GM12878 (cell line): ENCODE measurements at regions not wholly inside any gene's neighbourhood (a gene's known extent, or its start where the extent isn't known, plus 50 kb on each side); places are given as distances from the start of the nearest gene placed in this dataset.

Experiments used
- EZH2 ChIP-seq: IDR thresholded peaks from 2 replicates; pipeline ENCODE4 v1.6.1; 2012; ENCODE audit warnings: low read depth, mild to moderate bottlenecking, control low read depth, inconsistent platforms, low read length, borderline replicate concordance; ENCODE audit not compliant: control insufficient read depth
- TF ChIP-seq, protein P1 (sequence below), 3 experiments: IDR thresholded peaks in 2 of 3; conservative IDR thresholded peaks in 1 of 3; 2 replicates each; pipeline ENCODE4 v1.5.1; 2011; ENCODE audit warnings: low read depth in 3 of 3, low read length in 3 of 3, mild to moderate bottlenecking in 3 of 3, control low read depth in 2 of 3, moderate library complexity in 2 of 3, inconsistent platforms in 1 of 3, mixed read lengths in 1 of 3; ENCODE audit not compliant: control insufficient read depth in 2 of 3, insufficient read depth in 1 of 3; ENCODE audit errors: extremely low read depth in 1 of 3

DNA sequence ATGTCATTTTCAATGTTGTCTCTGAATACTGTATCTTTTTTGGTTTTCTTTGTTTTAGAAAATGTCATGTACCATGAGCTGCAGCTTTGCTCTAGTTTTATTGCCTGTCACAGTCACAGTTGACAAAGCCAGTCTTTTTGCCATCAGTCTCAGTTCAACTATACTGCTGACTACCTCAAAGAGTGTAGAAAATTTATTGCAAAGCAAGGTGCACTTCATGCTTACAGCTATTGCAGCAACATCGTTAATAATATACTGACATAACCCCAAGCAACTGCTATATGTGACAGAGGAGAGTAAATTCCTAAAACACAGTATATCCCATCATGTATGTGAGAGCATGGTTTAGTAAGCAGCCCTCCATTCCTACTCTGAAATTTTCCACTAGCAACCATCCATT, 2022.3 kb downstream of the ARAP2 start:
- no peak for TF ChIP-seq EZH2
- TF ChIP-seq, protein P1, sequence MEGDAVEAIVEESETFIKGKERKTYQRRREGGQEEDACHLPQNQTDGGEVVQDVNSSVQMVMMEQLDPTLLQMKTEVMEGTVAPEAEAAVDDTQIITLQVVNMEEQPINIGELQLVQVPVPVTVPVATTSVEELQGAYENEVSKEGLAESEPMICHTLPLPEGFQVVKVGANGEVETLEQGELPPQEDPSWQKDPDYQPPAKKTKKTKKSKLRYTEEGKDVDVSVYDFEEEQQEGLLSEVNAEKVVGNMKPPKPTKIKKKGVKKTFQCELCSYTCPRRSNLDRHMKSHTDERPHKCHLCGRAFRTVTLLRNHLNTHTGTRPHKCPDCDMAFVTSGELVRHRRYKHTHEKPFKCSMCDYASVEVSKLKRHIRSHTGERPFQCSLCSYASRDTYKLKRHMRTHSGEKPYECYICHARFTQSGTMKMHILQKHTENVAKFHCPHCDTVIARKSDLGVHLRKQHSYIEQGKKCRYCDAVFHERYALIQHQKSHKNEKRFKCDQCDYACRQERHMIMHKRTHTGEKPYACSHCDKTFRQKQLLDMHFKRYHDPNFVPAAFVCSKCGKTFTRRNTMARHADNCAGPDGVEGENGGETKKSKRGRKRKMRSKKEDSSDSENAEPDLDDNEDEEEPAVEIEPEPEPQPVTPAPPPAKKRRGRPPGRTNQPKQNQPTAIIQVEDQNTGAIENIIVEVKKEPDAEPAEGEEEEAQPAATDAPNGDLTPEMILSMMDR (IDR thresholded peaks at IDR 0.05 in 2 of 3, conservative IDR thresholded peaks at IDR 0.05 in 1 of 3; ENCODE audit: control insufficient read depth in 2 of 3, extremely low read depth in 1 of 3, insufficient read depth in 1 of 3, low read depth in 3 of 3, low read length in 3 of 3): no peak
